ENCODE measurements at regions not wholly inside any gene's neighbourhood (a gene's known extent, or its start where the extent isn't known, plus 50 kb on each side); places are given as distances from the start of the nearest gene placed in this dataset.

GRCh38 chr12:86621957-86622356, 365.8 kb upstream of the MGAT4C start:
- Histone ChIP-seq H3K4me1 (replicated peaks in 1 of 2) (no peaks in the 10 kb centered on the region), H3K27ac (no peak overlapping the region), H3K36me3 (replicated peaks in 1 of 2) (no peaks in the 10 kb centered on the region), H3K9me3 (replicated peaks in 1 of 3) (no peaks in the 10 kb centered on the region), H3K27me3 (no peaks in the 10 kb centered on the region), H3K4me3 (no peak overlapping the region)
- DNase-seq: no peak
- WGBS, 4 donors: 65 to 68% (median 66%) methylated on average over 2 of the region's 2 CpGs
- no peak for TF ChIP-seq POLR2A (IDR thresholded peaks at IDR 0.05)
- TF ChIP-seq CTCF (IDR thresholded peaks at IDR 0.05): no peak
- intact Hi-C loops (cut with DNase I): no loop called here

GRCh38 chr12:86613311-86613710, 357.1 kb upstream of the MGAT4C start:
- no peak for DNase-seq
- Histone ChIP-seq H3K27me3 (no peaks in the 10 kb centered on the region), H3K27ac (no peak overlapping the region), H3K4me3 (no peak overlapping the region), H3K9me3 (replicated peaks in 1 of 3) (no peaks in the 10 kb centered on the region), H3K36me3 (replicated peaks in 1 of 2) (no peaks in the 10 kb centered on the region), H3K4me1 (replicated peaks in 1 of 2) (no peaks in the 10 kb centered on the region)
- intact Hi-C loops (cut with DNase I): no loop called here
- WGBS, 4 donors: 46 to 64% (median 54%) methylated on average over 1 of the region's 1 CpG
- no peak for TF ChIP-seq POLR2A (IDR thresholded peaks at IDR 0.05)

GRCh38 chr12:86608638-86609037, 352.4 kb upstream of the MGAT4C start:
- Histone ChIP-seq H3K27me3 (no peaks in the 10 kb centered on the region), H3K27ac (no peak overlapping the region), H3K4me1 (replicated peaks in 1 of 2) (no peaks in the 10 kb centered on the region), H3K9me3 (replicated peaks in 1 of 3) (no peaks in the 10 kb centered on the region), H3K4me3 (no peak overlapping the region), H3K36me3 (replicated peaks in 1 of 2) (no peaks in the 10 kb centered on the region)
- intact Hi-C loops (cut with DNase I): no loop called here
- no peak for TF ChIP-seq POLR2A (IDR thresholded peaks at IDR 0.05)
- TF ChIP-seq CTCF (IDR thresholded peaks at IDR 0.05): no peak
- no peak for DNase-seq

- intact Hi-C loops (cut with DNase I): no loop called here
- no peak for TF ChIP-seq CTCF (IDR thresholded peaks at IDR 0.05)
- TF ChIP-seq POLR2A (IDR thresholded peaks at IDR 0.05): no peak
- no peak for DNase-seq
- Histone ChIP-seq H3K27ac (no peak overlapping the region), H3K27me3 (no peaks in the 10 kb centered on the region), H3K4me3 (no peak overlapping the region), H3K9me3 (replicated peaks in 1 of 3) (no peaks in the 10 kb centered on the region), H3K4me1 (replicated peaks in 1 of 2) (no peaks in the 10 kb centered on the region), H3K36me3 (replicated peaks in 1 of 2) (no peaks in the 10 kb centered on the region)
- WGBS, 4 donors: 89 to 95% (median 91%) methylated on average over 17 to 27 of the region's 27 CpGs
These were observed 345.5 kb upstream of the MGAT4C start for GRCh38 chr12:86601550-86602308.

- no peak for DNase-seq
- H3K4me3 ChIP-seq: no peak overlapping the region
These were observed 344.6 kb upstream of the MGAT4C start for GRCh38 chr12:86600664-86601231.

More at GRCh38 chr12:86600664-86601231, 344.6 kb upstream of the MGAT4C start:
- TF ChIP-seq CTCF (IDR thresholded peaks at IDR 0.05): no peak
- no peak for TF ChIP-seq POLR2A (IDR thresholded peaks at IDR 0.05)
- Histone ChIP-seq H3K9me3 (replicated peaks in 1 of 3) (no peaks in the 10 kb centered on the region), H3K27me3 (no peaks in the 10 kb centered on the region), H3K4me1 (replicated peaks in 1 of 2) (no peaks in the 10 kb centered on the region), H3K36me3 (replicated peaks in 1 of 2) (no peaks in the 10 kb centered on the region), H3K27ac (no peak overlapping the region)
- intact Hi-C loops (cut with DNase I): no loop called here
- 91 to 100% (median 92%) methylated on average over 8 to 24 of the region's 24 CpGs for WGBS, 4 donors
